Endodermal cell (in vitro differentiated cells): ENCODE measurements at regions not wholly inside any gene's neighbourhood (a gene's known extent, or its start where the extent isn't known, plus 50 kb on each side); places are given as distances from the start of the nearest gene placed in this dataset.

Experiments used
- DNase-seq: peaks from one replicate; pipeline ENCODE4 v3.0.0-alpha.2; 2017
- H3K27ac ChIP-seq: 2 replicates; pipeline ENCODE4 v1.5.1; 2013; ENCODE audit warnings: mild to moderate bottlenecking, low read depth, low read length, moderate library complexity
- H3K27me3 ChIP-seq: 2 replicates; pipeline ENCODE4 v1.6.1; 2013; ENCODE audit warnings: mild to moderate bottlenecking, low read length, moderate library complexity; ENCODE audit not compliant: insufficient read depth, control insufficient read depth, poor library complexity, severe bottlenecking
- H3K36me3 ChIP-seq: 2 replicates; pipeline ENCODE4 v1.7.0; 2013; ENCODE audit warnings: mild to moderate bottlenecking, low read length, moderate library complexity; ENCODE audit not compliant: control insufficient read depth, insufficient read depth
- H3K4me1 ChIP-seq: one replicate; pipeline ENCODE4 v1.7.0; 2013; ENCODE audit warnings: low read length; ENCODE audit not compliant: control insufficient read depth, insufficient read depth
- H3K4me3 ChIP-seq: 2 replicates; pipeline ENCODE4 v1.5.1; 2013; ENCODE audit warnings: mild to moderate bottlenecking, low read length, moderate library complexity
- H3K9ac ChIP-seq: 2 replicates; pipeline ENCODE4 v1.6.1; 2013; ENCODE audit warnings: mild to moderate bottlenecking, low read length, moderate library complexity; ENCODE audit not compliant: poor library complexity, severe bottlenecking; ENCODE audit errors: extremely low read depth
- H3K9me3 ChIP-seq: 2 replicates; pipeline ENCODE4 v1.6.1; 2013; ENCODE audit warnings: mild to moderate bottlenecking, low read length, moderate library complexity; ENCODE audit not compliant: control insufficient read depth
- H3K27ac Mint-ChIP-seq: 2 replicates; pipeline ENCODE4 v1.8.0; 2020; ENCODE audit warnings: mixed read lengths
- H3K27me3 Mint-ChIP-seq: 2 replicates; pipeline ENCODE4 v1.8.0; 2021; ENCODE audit warnings: mild to moderate bottlenecking, mixed read lengths; ENCODE audit not compliant: insufficient read depth
- H3K36me3 Mint-ChIP-seq: 2 replicates; pipeline ENCODE4 v1.8.0; 2020; ENCODE audit warnings: low read depth, mixed read lengths
- H3K4me1 Mint-ChIP-seq: 2 replicates; pipeline ENCODE4 v1.8.0; 2020; ENCODE audit warnings: mixed read lengths
- H3K4me3 Mint-ChIP-seq: 2 replicates; pipeline ENCODE4 v1.8.0; 2020; ENCODE audit warnings: mild to moderate bottlenecking, moderate library complexity, mixed read lengths
- H3K9me3 Mint-ChIP-seq: 2 replicates; pipeline ENCODE4 v1.8.0; 2020; ENCODE audit warnings: mild to moderate bottlenecking, mixed read lengths
- CTCF ChIP-seq: fragments of 200-600 bp; sonication (generic); conservative IDR thresholded peaks from 2 replicates; pipeline ENCODE4 v1.5.0; 2021; ENCODE audit warnings: antibody characterized with exemption, mild to moderate bottlenecking
- WGBS, 2 experiments: methylation state at CpG; one replicate each; pipeline versions ENCODE4 v1.1.5 to v1.1.7; 2013; ENCODE audit warnings: missing lambda C conversion rate in 2 of 2, mixed read lengths in 1 of 2; ENCODE audit not compliant: insufficient coverage in 1 of 2, insufficient read length in 1 of 2; 5-methylcytosine and 5-hydroxymethylcytosine counted together

DNA sequence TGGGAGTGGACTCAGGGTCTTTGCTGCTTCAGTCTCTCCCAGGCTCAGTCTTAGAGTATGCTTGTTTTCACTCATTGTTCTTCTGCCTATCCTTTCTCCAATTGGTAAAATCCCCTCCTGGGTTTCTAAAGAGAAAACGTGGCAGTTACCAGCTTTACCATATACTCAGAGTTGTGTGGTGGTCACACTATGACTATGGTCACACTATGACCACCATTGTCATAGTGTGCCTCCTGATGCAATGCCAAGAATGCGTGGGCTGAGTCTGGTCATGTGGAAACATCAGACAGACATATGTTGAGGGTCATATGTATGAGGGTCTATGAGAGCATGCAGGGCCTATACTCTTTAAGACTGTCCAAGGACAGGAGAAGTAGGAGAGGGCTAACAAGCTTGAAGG is 326.5 kb upstream of the PRR16 start:
- Histone ChIP-seq H3K27me3 (no peaks in the 10 kb centered on the region), H3K27ac (no peak overlapping the region), H3K9ac (no peak overlapping the region), H3K4me3 (no peak overlapping the region), H3K4me1 (no peaks in the 10 kb centered on the region), H3K9me3 (no peaks in the 10 kb centered on the region), H3K36me3 (no peaks in the 10 kb centered on the region)
- DNase-seq = no peak
- 83 to 85% methylated on average over 1 to 2 of the region's 2 CpGs for WGBS, 2 experiments
- Mint-ChIP-seq H3K27me3 (no peaks in the 10 kb centered on the region), H3K9me3 (peaks cover 3% of the 10 kb centered on the region), H3K4me3 (no peak overlapping the region), H3K4me1 (no peaks in the 10 kb centered on the region), H3K36me3 (no peaks in the 10 kb centered on the region), H3K27ac (no peak overlapping the region)
- no peak for TF ChIP-seq CTCF

DNA sequence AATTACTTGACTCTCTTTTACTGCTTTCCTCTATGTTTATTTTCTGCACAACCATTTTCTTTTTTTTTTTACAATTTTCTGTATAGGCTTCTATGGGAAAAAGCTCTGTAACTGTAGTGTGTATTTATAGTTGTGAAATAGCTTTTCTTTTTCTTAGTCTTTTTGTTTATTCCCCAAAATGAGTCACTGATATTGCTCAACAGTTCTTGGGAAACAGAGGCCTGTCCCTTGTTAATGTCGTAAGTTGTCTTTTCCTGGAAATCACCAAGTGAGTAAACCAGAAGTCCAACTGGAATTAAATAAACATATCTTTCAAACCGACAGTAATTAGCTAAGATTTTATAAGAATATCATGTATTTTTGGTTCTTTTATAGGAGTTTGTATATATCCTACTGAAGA is 325.1 kb upstream of the PRR16 start:
- no peak for DNase-seq
- Histone ChIP-seq H3K27me3 (no peaks in the 10 kb centered on the region), H3K4me1 (no peaks in the 10 kb centered on the region), H3K4me3 (no peak overlapping the region), H3K27ac (no peak overlapping the region), H3K36me3 (no peaks in the 10 kb centered on the region), H3K9me3 (no peaks in the 10 kb centered on the region), H3K9ac (no peak overlapping the region)
- no peaks in the 10 kb centered on the region for H3K9me3 Mint-ChIP-seq
- 93 to 100% methylated on average over 1 of the region's 2 CpGs for WGBS, 2 experiments
- H3K36me3 Mint-ChIP-seq = no peaks in the 10 kb centered on the region
- TF ChIP-seq CTCF = no peak
- no peak overlapping the region for H3K27ac Mint-ChIP-seq
- no peaks in the 10 kb centered on the region for H3K27me3 Mint-ChIP-seq
- H3K4me1 Mint-ChIP-seq = no peaks in the 10 kb centered on the region
- no peak overlapping the region for H3K4me3 Mint-ChIP-seq

- H3K27me3 ChIP-seq = no peaks in the 10 kb centered on the region
- no peaks in the 10 kb centered on the region for H3K36me3 ChIP-seq
- 94 to 100% methylated on average over 1 of the region's 1 CpG for WGBS, 2 experiments
- no peak for DNase-seq
- Mint-ChIP-seq H3K4me3 (no peak overlapping the region), H3K4me1 (no peaks in the 10 kb centered on the region), H3K27me3 (no peaks in the 10 kb centered on the region), H3K27ac (no peak overlapping the region), H3K36me3 (no peaks in the 10 kb centered on the region), H3K9me3 (peaks cover 12% of the 10 kb centered on the region)
- H3K9me3 ChIP-seq = peaks cover 7% of the 10 kb centered on the region
- no peaks in the 10 kb centered on the region for H3K4me1 ChIP-seq
- TF ChIP-seq CTCF = no peak
- no peak overlapping the region for H3K4me3 ChIP-seq
- no peak overlapping the region for H3K9ac ChIP-seq
- no peak overlapping the region for H3K27ac ChIP-seq
Measured at GRCh38 chr5:120140501-120140900, 323.6 kb upstream of the PRR16 start.
